ENCODE measurements at regions not wholly inside any gene's neighbourhood (a gene's known extent, or its start where the extent isn't known, plus 50 kb on each side); places are given as distances from the start of the nearest gene placed in this dataset.
"Not testable (repeated sequence)": the region's sequence is repeated elsewhere in the genome, so short reads cannot be mapped to it uniquely, and the experiment has no call there.

GRCh38 chr4:38504396-38504715, 159.6 kb upstream of the KLF3 start:
- intact Hi-C loops (cut with micrococcal nuclease), result no loop called here

GRCh38 chr4:38509551-38509950, 154.4 kb upstream of the KLF3 start:
- intact Hi-C loops (cut with micrococcal nuclease), result loop anchor here (5.0 kb wide), 2 partner anchors 52 to 192 kb away; no protein-coding TSS in a partner anchor

- intact Hi-C loops (cut with micrococcal nuclease), result no loop called here
Measured at GRCh38 chr4:38510201-38510600, 153.8 kb upstream of the KLF3 start.

GRCh38 chr4:38511702-38512101, 152.3 kb upstream of the KLF3 start:
- intact Hi-C loops (cut with micrococcal nuclease), result no loop called here

GRCh38 chr4:38512840-38513239, 151.2 kb upstream of the KLF3 start:
- intact Hi-C loops (cut with micrococcal nuclease), result no loop called here

GRCh38 chr4:38514465-38515146, 149.4 kb upstream of the KLF3 start:
- intact Hi-C loops (cut with micrococcal nuclease), result no loop called here

GRCh38 chr4:38516190-38516589, 147.8 kb upstream of the KLF3 start:
- intact Hi-C loops (cut with micrococcal nuclease), result no loop called here

GRCh38 chr4:38519666-38520065, 144.3 kb upstream of the KLF3 start:
- intact Hi-C loops (cut with micrococcal nuclease), result loop anchor here (5.0 kb wide), 1 partner anchor 143 kb away; the partner anchor contains the start of gene KLF3

GRCh38 chr4:38523054-38523453, 140.9 kb upstream of the KLF3 start:
- intact Hi-C loops (cut with micrococcal nuclease), result loop anchor here (5.0 kb wide), 1 partner anchor 139 kb away; the partner anchor contains the start of gene KLF3

- intact Hi-C loops (cut with micrococcal nuclease), result loop anchor here (2.0 to 5.0 kb wide), 2 partner anchors 139 to 213 kb away; partner anchors contain the start of gene KLF3
Measured at GRCh38 chr4:38523524-38524448, 140.2 kb upstream of the KLF3 start.

GRCh38 chr4:38526412-38526811, 137.6 kb upstream of the KLF3 start:
- intact Hi-C loops (cut with micrococcal nuclease), result no loop called here

- intact Hi-C loops (cut with micrococcal nuclease), result no loop called here
Measured at GRCh38 chr4:38529189-38530115, 134.5 kb upstream of the KLF3 start.

- intact Hi-C loops (cut with micrococcal nuclease), result no loop called here
Measured at GRCh38 chr4:38530486-38530885, 133.5 kb upstream of the KLF3 start.

GRCh38 chr4:38531141-38531727, 132.8 kb upstream of the KLF3 start:
- intact Hi-C loops (cut with micrococcal nuclease), result no loop called here

- intact Hi-C loops (cut with micrococcal nuclease), result no loop called here
Measured at GRCh38 chr4:38532908-38533499, 131.0 kb upstream of the KLF3 start.

- intact Hi-C loops (cut with micrococcal nuclease), result no loop called here
Measured at GRCh38 chr4:38534344-38535045, 129.5 kb upstream of the KLF3 start.

- intact Hi-C loops (cut with micrococcal nuclease), result not testable (repeated sequence)
Measured at GRCh38 chr4:38535071-38535470, 128.9 kb upstream of the KLF3 start.

- intact Hi-C loops (cut with micrococcal nuclease), result no loop called here
Measured at GRCh38 chr4:38535717-38536116, 128.3 kb upstream of the KLF3 start.

GRCh38 chr4:38536716-38537115, 127.3 kb upstream of the KLF3 start:
- intact Hi-C loops (cut with micrococcal nuclease), result no loop called here

GRCh38 chr4:38537666-38538065, 126.3 kb upstream of the KLF3 start:
- intact Hi-C loops (cut with micrococcal nuclease), result no loop called here

Measured in T-helper 2 cell treated with Interferon-gamma antibody and Interleukin-4, amounts not matched to agents 100 ng/mL and 5 ng/mL, for 36 hours (primary cell).